Right lung (tissue), 2 donors: ENCODE measurements at regions not wholly inside any gene's neighbourhood (a gene's known extent, or its start where the extent isn't known, plus 50 kb on each side); places are given as distances from the start of the nearest gene placed in this dataset.

Source experiments
- DNase-seq, 2 donors: peaks; one replicate each; pipeline ENCODE4 v3.0.0-alpha.2; 2013

GRCh38 chr4:157550028-157550427 lies 329.5 kb downstream of the GRIA2 start:
- no peak for DNase-seq

DNA sequence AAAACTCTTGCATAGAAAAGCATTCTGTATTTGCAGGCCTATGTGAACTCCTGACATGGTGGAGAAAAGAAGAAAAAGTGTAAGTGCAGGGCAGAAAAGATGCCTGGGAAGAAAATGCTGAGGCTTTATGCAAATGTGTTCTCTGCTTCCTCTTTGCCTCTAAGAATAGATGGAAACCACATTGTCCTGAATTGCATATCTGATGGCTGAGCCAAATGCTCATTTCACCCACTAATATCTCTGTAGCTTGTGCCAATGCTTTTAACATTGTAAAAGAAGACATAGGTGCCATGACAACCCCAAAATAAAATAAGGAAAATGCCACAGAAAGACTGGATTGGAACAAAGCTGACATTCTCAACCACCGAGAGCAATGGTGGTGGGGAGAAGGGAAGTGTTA lies 307.4 kb downstream of the GRIA2 start:
- no peak for DNase-seq

- no peak for DNase-seq
These were observed 301.4 kb downstream of the GRIA2 start for GRCh38 chr4:157521906-157522305.

DNA sequence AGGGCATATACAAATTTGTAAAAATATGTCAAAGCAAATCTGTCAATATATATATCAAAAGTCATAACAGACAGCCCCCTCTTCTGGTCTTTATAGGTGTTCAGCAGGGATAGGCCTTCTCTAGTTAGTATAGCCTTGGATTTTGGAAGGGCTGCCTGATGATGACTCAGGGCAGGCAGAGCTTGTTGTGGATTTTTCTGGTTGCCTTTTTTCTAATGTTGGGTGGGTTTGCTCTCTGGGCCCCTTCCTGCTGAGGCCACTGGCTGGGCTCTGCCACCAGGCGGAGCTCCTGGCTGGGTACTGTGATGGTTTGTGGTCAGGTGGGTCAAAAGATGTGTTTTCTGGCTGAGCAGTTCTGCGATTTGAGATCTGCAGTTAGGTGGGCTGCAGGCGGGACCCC lies 294.2 kb downstream of the GRIA2 start:
- DNase-seq: no peak

DNA sequence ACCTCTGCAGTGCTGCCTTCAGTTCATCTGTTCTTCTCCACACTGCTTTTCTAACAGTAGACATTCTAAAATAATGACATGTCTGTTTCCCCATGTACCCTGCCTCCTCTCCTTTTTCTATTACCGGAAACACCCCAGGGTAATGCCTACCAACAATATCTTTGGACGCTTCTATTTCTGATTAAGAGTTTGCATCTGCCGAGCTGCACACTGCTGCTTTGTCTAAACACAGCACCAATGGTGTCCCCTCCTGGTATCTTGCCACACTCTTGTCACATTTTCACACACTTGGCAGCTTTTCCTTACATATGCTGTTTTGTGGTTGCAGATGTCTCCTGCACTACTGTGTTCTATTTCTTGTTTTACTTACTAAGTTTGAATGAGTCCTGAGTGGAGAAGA lies 288.8 kb downstream of the GRIA2 start:
- DNase-seq: no peak

- no peak for DNase-seq
These were observed 282.1 kb downstream of the GRIA2 start for GRCh38 chr4:157502656-157503055.

DNA sequence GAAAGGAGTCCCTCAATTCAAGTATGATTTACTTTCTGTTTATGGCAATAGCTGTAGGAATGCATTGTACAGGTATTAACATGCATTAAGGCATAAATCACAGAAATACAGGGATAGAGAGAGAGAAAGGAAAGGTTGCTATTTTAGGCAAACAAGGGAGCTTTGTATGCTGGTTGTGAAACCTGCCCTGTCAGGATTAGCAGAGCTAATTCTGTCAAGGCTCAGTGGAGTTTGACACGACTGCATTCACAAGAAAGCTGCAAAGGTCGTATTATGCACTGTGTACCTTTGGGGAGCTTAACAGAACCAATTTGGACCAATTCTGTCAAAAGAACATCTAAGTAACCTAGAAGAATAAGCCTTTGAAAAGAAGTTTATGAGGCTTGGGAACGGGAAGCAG lies 239.3 kb downstream of the GRIA2 start:
- no peak for DNase-seq

- no peak for DNase-seq
These were observed 226.7 kb downstream of the GRIA2 start for GRCh38 chr4:157447195-157447594.

DNA sequence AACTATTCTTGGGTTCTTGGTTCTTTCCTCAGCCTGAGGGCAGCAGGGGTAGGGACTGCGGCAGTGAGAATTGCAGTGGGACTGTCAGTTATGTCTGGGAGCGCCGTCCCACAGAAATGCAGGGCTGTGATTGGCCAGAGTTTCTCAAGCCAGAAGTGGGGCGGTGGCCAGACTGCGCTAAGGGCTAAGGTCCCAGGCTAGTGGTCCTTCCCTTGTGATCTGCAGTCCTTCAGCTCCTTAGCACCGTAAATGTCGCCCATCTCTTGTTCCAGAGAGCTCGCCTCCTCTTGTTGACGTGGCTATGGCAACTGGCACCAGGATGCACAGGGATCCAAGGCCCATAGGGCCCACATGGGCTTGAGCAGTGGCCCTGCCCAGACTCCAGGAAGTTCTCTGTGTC lies 223.5 kb downstream of the GRIA2 start:
- no peak for DNase-seq

DNA sequence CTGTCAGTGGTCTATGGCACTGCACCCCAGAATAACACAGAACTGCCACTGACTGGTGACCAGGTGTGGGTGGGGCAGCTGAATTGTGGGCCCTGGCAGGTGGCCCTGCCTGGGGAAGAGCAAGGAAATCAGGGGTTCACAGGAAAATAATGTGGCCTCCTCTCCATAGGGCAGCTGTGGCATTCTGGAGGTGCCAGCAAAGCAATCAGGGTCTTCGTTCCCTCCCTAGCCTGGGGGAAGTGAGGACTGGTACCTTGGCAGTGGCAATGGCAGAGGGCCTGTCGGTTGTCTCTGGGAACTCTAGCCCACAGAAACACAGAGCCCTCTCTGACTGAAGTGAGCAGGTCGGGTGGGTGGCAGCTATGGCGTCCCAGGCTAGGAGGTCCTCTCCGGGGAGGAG lies 223.0 kb downstream of the GRIA2 start:
- DNase-seq: no peak

- DNase-seq: no peak
These were observed 205.4 kb downstream of the GRIA2 start for GRCh38 chr4:157425897-157426296.

DNA sequence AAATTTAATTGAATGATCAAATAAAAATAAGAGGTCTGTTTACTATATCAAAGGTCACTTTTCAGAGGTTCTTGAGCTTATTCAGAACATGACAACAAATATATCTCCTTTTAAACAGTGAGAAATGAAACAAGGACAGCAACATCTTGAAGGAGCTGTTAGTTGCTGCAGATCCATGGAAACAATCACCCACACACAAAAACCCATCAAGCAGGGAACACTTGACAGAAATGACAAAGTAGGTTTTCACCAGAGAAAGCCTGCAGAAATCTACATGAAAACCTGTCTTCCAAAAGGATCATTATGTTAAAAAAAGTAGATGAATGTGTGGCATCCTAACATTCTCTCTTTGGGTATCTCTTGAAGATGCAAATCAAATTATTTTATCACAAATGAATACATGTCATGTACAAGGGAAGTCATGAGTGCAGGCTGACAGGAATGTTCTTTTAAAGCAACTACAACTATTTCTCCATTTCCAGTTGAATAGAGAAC lies 203.0 kb downstream of the GRIA2 start:
- DNase-seq: no peak

DNA sequence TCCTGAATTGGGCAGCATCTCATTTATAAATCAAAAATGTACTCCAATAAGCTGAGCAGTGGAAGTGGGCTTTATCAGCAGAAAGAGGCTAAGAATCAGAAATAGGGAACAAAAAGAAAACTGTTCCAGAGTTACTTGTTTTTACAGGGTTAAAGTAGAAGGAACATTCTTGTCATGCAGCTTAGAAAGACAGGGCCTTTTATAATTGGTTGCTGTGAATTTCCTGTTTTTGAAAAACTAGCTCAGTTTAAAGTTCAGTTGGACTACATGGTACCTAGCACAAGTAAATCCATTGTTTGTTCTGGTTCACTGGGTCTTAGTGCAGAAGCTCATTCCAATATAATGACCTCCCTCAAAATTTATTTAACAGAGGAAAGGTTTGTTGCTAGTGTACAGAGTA lies 200.8 kb downstream of the GRIA2 start:
- no peak for DNase-seq
